IMR-90 (cell line): ENCODE measurements at regions not wholly inside any gene's neighbourhood (a gene's known extent, or its start where the extent isn't known, plus 50 kb on each side); places are given as distances from the start of the nearest gene placed in this dataset.

Experiments used
- ATAC-seq: fragments of 200-7000 bp; cut with Tn5 transposase; 2 replicates; pipeline ENCODE4 v1.9.1; 2020; ENCODE audit warnings: low read depth, mild to moderate bottlenecking, moderate library complexity
- BruUV-seq: library from RNA; stranded (reverse); fragments of 400-500 nt; replicated peaks from 2 replicates; lab custom pipeline; 2021; lab: Mats Ljungman, UMichigan
- CTCF ChIA-PET: fragments of 300-600 bp; formaldehyde crosslinking; extraction: SDS; loops from one replicate; lab custom pipeline; 2021; ENCODE audit warnings: antibody characterized with exemption; lab: Yijun Ruan, JAX
- POLR2A ChIA-PET: fragments of 300-600 bp; sonication (Branson Sonifier 250); formaldehyde crosslinking; loops from one replicate; lab custom pipeline; 2022; ENCODE audit warnings: antibody characterized with exemption; ENCODE audit not compliant: unreplicated experiment; lab: Charles Lee
- DNase-seq: peaks from one replicate; pipeline ENCODE4 v3.0.0; 2013
- H2AFZ ChIP-seq: replicated peaks from 2 replicates; pipeline ENCODE3; 2013; ENCODE audit warnings: low read length, mild to moderate bottlenecking; ENCODE audit not compliant: poor library complexity
- H2AK5ac ChIP-seq: 2 replicates; pipeline ENCODE4 v1.6.1; 2013; ENCODE audit warnings: low read depth, low read length, inconsistent platforms
- H2AK9ac ChIP-seq: replicated peaks from 2 replicates; pipeline ENCODE3; 2013; ENCODE audit warnings: mild to moderate bottlenecking, low read depth, low read length, moderate library complexity; ENCODE audit not compliant: poor library complexity
- H2BK120ac ChIP-seq: 2 replicates; pipeline ENCODE4 v1.6.1; 2013; ENCODE audit warnings: low read depth, low read length, inconsistent platforms
- H2BK15ac ChIP-seq: 3 replicates; pipeline ENCODE4 v1.6.1; 2013; ENCODE audit warnings: low read depth, low read length, inconsistent platforms
- H2BK20ac ChIP-seq: 2 replicates; pipeline ENCODE4 v1.6.1; 2013; ENCODE audit warnings: low read depth, mild to moderate bottlenecking, inconsistent platforms, low read length, moderate library complexity
- H2BK5ac ChIP-seq: 2 replicates; pipeline ENCODE4 v1.6.1; 2013; ENCODE audit warnings: mild to moderate bottlenecking, low read depth, low read length, inconsistent platforms; ENCODE audit not compliant: poor library complexity, severe bottlenecking
- H3K14ac ChIP-seq: replicated peaks from 2 replicates; pipeline ENCODE4 v1.6.1; 2013; ENCODE audit warnings: low read depth, low read length, inconsistent platforms
- H3K18ac ChIP-seq: 2 replicates; pipeline ENCODE4 v1.6.1; 2013; ENCODE audit warnings: low read depth, low read length, control low read depth
- H3K23ac ChIP-seq: 2 replicates; pipeline ENCODE4 v1.6.1; 2013; ENCODE audit warnings: low read depth, low read length, inconsistent platforms
- H3K27ac ChIP-seq: 2 replicates; pipeline ENCODE4 v1.5.1; 2013; ENCODE audit warnings: mild to moderate bottlenecking, control low read depth, low read length; ENCODE audit not compliant: insufficient read depth
- H3K27me3 ChIP-seq: 2 replicates; pipeline ENCODE4 v1.6.1; 2013; ENCODE audit warnings: low read length; ENCODE audit not compliant: control insufficient read depth, insufficient read depth
- H3K36me3 ChIP-seq: 2 replicates; pipeline ENCODE4 v1.6.1; 2013; ENCODE audit warnings: low read length, mixed read lengths; ENCODE audit not compliant: control insufficient read depth, insufficient read depth
- H3K4ac ChIP-seq: 2 replicates; pipeline ENCODE4 v1.6.1; 2013; ENCODE audit warnings: low read depth, low read length, inconsistent platforms
- H3K4me1 ChIP-seq: 2 replicates; pipeline ENCODE4 v1.6.1; 2013; ENCODE audit warnings: low read length, mixed read lengths; ENCODE audit not compliant: control insufficient read depth, insufficient read depth
- H3K4me2 ChIP-seq: 2 replicates; pipeline ENCODE4 v1.6.1; 2013; ENCODE audit warnings: low read depth, mild to moderate bottlenecking, control low read depth, low read length, moderate library complexity
- H3K4me3 ChIP-seq: 2 replicates; pipeline ENCODE4 v1.5.1; 2013; ENCODE audit warnings: low read depth, mild to moderate bottlenecking, control low read depth, low read length, moderate library complexity; ENCODE audit not compliant: insufficient read depth
- H3K56ac ChIP-seq: 2 replicates; pipeline ENCODE4 v1.6.1; 2013; ENCODE audit warnings: low read length, inconsistent platforms; ENCODE audit not compliant: insufficient read depth; ENCODE audit errors: extremely low read depth
- H3K79me1 ChIP-seq, 2 experiments: 2 replicates each; pipeline ENCODE4 v1.6.1; 2013; ENCODE audit warnings: low read length in 2 of 2, inconsistent platforms in 1 of 2, low read depth in 1 of 2
- H3K9ac ChIP-seq: 2 replicates; pipeline ENCODE4 v1.6.1; 2013; ENCODE audit warnings: low read depth, low read length, control low read depth
- H3K9me1 ChIP-seq: 2 replicates; pipeline ENCODE4 v1.6.1; 2013; ENCODE audit warnings: low read length, inconsistent platforms; ENCODE audit not compliant: insufficient read depth
- H3K9me3 ChIP-seq: 2 replicates; pipeline ENCODE4 v1.6.1; 2013; ENCODE audit warnings: low read length; ENCODE audit not compliant: control insufficient read depth, insufficient read depth
- H4K20me1 ChIP-seq: 2 replicates; pipeline ENCODE4 v1.6.1; 2013; ENCODE audit warnings: low read length, inconsistent platforms; ENCODE audit not compliant: insufficient read depth
- H4K5ac ChIP-seq: 2 replicates; pipeline ENCODE4 v1.6.1; 2013; ENCODE audit warnings: mild to moderate bottlenecking, low read depth, low read length, control low read depth
- H4K8ac ChIP-seq, 2 experiments: 2 replicates each; pipeline ENCODE4 v1.6.1; 2013; ENCODE audit warnings: low read depth in 2 of 2, low read length in 2 of 2, control low read depth in 1 of 2, inconsistent platforms in 1 of 2
- H4K91ac ChIP-seq: 2 replicates; pipeline ENCODE4 v1.6.1; 2013; ENCODE audit warnings: low read depth, low read length, inconsistent platforms; ENCODE audit not compliant: insufficient read depth
- BHLHE40 ChIP-seq: fragments of 150-350 bp; IDR thresholded peaks from 2 replicates; pipeline ENCODE4 v1.6.1; 2016; ENCODE audit warnings: mild to moderate bottlenecking, low read depth, low read length
- CEBPB ChIP-seq: IDR thresholded peaks from 2 replicates; pipeline ENCODE4 v1.6.1; 2012; ENCODE audit warnings: low read depth, low read length, improper control_type of control experiment
- CHD1 ChIP-seq: IDR thresholded peaks from 2 replicates; pipeline ENCODE4 v1.6.1; 2012; ENCODE audit warnings: low read depth, low read length, improper control_type of control experiment
- MAFK ChIP-seq: IDR thresholded peaks from 2 replicates; pipeline ENCODE4 v1.6.1; 2012; ENCODE audit warnings: low read depth, low read length, improper control_type of control experiment
- MXI1 ChIP-seq: IDR thresholded peaks from 2 replicates; pipeline ENCODE4 v1.6.1; 2012; ENCODE audit warnings: low read depth, mild to moderate bottlenecking, low read length, moderate library complexity, borderline replicate concordance
- NFE2L2 ChIP-seq: fragments of 150-350 bp; IDR thresholded peaks from 2 replicates; pipeline ENCODE4 v1.6.1; 2016; ENCODE audit warnings: low read depth, mild to moderate bottlenecking, low read length
- POLR2A ChIP-seq: IDR thresholded peaks from 2 replicates; pipeline ENCODE4 v1.6.1; 2012; ENCODE audit warnings: mild to moderate bottlenecking, low read depth, low read length
- RCOR1 ChIP-seq: IDR thresholded peaks from 2 replicates; pipeline ENCODE4 v1.6.1; 2012; ENCODE audit warnings: mild to moderate bottlenecking, low read length, improper control_type of control experiment; ENCODE audit not compliant: insufficient replicate concordance
- RFX5 ChIP-seq: IDR thresholded peaks from 2 replicates; pipeline ENCODE4 v1.8.0; 2012; ENCODE audit warnings: low read depth, mild to moderate bottlenecking, low read length, moderate library complexity
- SMC3 ChIP-seq: fragments of 150-350 bp; IDR thresholded peaks from 2 replicates; pipeline ENCODE4 v1.6.1; 2016; ENCODE audit warnings: low read depth, mild to moderate bottlenecking, antibody characterized with exemption, low read length, moderate library complexity
- WGBS, 2 experiments: methylation state at CpG; one replicate each; pipeline versions ENCODE4 v1.1.5 to v1.1.7; 2013; ENCODE audit warnings: missing lambda C conversion rate in 2 of 2; ENCODE audit not compliant: insufficient read length in 1 of 2; ENCODE audit errors: extremely low coverage in 2 of 2; 5-methylcytosine and 5-hydroxymethylcytosine counted together
- dilution Hi-C: fragments of 300-500 bp; cut with HindIII; formaldehyde crosslinking; loops from one replicate; pipeline ENCODE4 v1.14.3; 2018; ENCODE audit warnings: low sequenced_read_pairs; ENCODE audit not compliant: unreplicated experiment
- in situ Hi-C: fragments of 300-500 bp; cut with MboI; formaldehyde crosslinking; loops from 3 replicates; pipeline ENCODE4 v1.14.3; 2019; ENCODE audit warnings: low sequenced_read_pairs, inconsistent platforms, mixed read lengths
- intact Hi-C: fragments of 100-400 bp; cut with micrococcal nuclease; formaldehyde crosslinking; loops from 2 replicates; pipeline ENCODE4 v1.10.0; 2022
- TF ChIP-seq, protein P1 (sequence below): fragments of 150-350 bp; IDR thresholded peaks from 2 replicates; pipeline ENCODE4 v1.6.1; 2017; ENCODE audit warnings: mild to moderate bottlenecking, antibody characterized with exemption, low read length, low read depth
- TF ChIP-seq, protein P2 (sequence below): fragments of 150-350 bp; IDR thresholded peaks from 2 replicates; pipeline ENCODE4 v1.6.1; 2016; ENCODE audit warnings: low read depth, mild to moderate bottlenecking, low read length, moderate library complexity, borderline replicate concordance
- TF ChIP-seq, protein P3 (sequence below): conservative IDR thresholded peaks from 2 replicates; pipeline ENCODE4 v1.5.1; 2012; ENCODE audit warnings: mild to moderate bottlenecking, low read depth, low read length, improper control_type of control experiment

GRCh38 chr3:118075873-118076272, 958.8 kb downstream of the IGSF11 start:
- H2AK5ac ChIP-seq, result no peak overlapping the region
- no peaks in the 10 kb centered on the region for H3K4me1 ChIP-seq
- CTCF ChIA-PET, result no interaction called here
- intact Hi-C loops, result no loop called here
- H4K5ac ChIP-seq, result no peak overlapping the region
- H2BK5ac ChIP-seq, result no peak overlapping the region
- no peak overlapping the region for H2BK20ac ChIP-seq
- no peak overlapping the region for H3K27ac ChIP-seq
- no peaks in the 10 kb centered on the region for H3K36me3 ChIP-seq
- H2AFZ ChIP-seq, result no peak overlapping the region
- no peak overlapping the region for H3K4me3 ChIP-seq
- H3K4ac ChIP-seq, result no peak overlapping the region
- H2BK120ac ChIP-seq, result no peak overlapping the region
- no TSS peak for BruUV-seq
- H4K20me1 ChIP-seq, result no peaks in the 10 kb centered on the region
- H3K18ac ChIP-seq, result no peak overlapping the region
- in situ Hi-C loops, result no loop called here
- H3K9me3 ChIP-seq, result 0 out of 2 replicates have a peak, but pooled peaks cover 3% of the 10 kb centered on the region
- H4K91ac ChIP-seq, result no peak overlapping the region
- H3K23ac ChIP-seq, result no peak overlapping the region
- H3K9ac ChIP-seq, result no peak overlapping the region
- no peaks in the 10 kb centered on the region for H3K27me3 ChIP-seq
- DNase-seq, result peak; percentile 58
- H3K9me1 ChIP-seq, result no peaks in the 10 kb centered on the region
- 21% methylated on average over 3 of the region's 6 CpGs; no CpG with 5 or more reads in 1 of the 2 experiments for WGBS, 2 experiments
- dilution Hi-C loops, result no loop called here
- H3K14ac ChIP-seq, result no peak overlapping the region
- H2BK15ac ChIP-seq, result no peak overlapping the region
- H3K56ac ChIP-seq, result no peak overlapping the region
- H2AK9ac ChIP-seq, result no peak overlapping the region
- H3K79me1 ChIP-seq, result no peaks in the 10 kb centered on the region
- no peak overlapping the region for H3K4me2 ChIP-seq
- no peak for TF ChIP-seq NFE2L2
- TF ChIP-seq MAFK, result no peak
- no peak for TF ChIP-seq RFX5
- no peak for TF ChIP-seq POLR2A
- TF ChIP-seq, protein P1, sequence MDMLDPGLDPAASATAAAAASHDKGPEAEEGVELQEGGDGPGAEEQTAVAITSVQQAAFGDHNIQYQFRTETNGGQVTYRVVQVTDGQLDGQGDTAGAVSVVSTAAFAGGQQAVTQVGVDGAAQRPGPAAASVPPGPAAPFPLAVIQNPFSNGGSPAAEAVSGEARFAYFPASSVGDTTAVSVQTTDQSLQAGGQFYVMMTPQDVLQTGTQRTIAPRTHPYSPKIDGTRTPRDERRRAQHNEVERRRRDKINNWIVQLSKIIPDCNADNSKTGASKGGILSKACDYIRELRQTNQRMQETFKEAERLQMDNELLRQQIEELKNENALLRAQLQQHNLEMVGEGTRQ, result 0 out of 2 replicates have a peak, but pooled peaks have one; percentile 33
- TF ChIP-seq RCOR1, result no peak
- no peak for TF ChIP-seq SMC3
- no peak for TF ChIP-seq CEBPB
- TF ChIP-seq, protein P2, sequence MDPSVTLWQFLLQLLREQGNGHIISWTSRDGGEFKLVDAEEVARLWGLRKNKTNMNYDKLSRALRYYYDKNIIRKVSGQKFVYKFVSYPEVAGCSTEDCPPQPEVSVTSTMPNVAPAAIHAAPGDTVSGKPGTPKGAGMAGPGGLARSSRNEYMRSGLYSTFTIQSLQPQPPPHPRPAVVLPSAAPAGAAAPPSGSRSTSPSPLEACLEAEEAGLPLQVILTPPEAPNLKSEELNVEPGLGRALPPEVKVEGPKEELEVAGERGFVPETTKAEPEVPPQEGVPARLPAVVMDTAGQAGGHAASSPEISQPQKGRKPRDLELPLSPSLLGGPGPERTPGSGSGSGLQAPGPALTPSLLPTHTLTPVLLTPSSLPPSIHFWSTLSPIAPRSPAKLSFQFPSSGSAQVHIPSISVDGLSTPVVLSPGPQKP, result no peak
- TF ChIP-seq BHLHE40, result peak; percentile 39; the same call in 1 of the 2 replicates
- TF ChIP-seq, protein P3, sequence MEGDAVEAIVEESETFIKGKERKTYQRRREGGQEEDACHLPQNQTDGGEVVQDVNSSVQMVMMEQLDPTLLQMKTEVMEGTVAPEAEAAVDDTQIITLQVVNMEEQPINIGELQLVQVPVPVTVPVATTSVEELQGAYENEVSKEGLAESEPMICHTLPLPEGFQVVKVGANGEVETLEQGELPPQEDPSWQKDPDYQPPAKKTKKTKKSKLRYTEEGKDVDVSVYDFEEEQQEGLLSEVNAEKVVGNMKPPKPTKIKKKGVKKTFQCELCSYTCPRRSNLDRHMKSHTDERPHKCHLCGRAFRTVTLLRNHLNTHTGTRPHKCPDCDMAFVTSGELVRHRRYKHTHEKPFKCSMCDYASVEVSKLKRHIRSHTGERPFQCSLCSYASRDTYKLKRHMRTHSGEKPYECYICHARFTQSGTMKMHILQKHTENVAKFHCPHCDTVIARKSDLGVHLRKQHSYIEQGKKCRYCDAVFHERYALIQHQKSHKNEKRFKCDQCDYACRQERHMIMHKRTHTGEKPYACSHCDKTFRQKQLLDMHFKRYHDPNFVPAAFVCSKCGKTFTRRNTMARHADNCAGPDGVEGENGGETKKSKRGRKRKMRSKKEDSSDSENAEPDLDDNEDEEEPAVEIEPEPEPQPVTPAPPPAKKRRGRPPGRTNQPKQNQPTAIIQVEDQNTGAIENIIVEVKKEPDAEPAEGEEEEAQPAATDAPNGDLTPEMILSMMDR, result no peak
- no peak for TF ChIP-seq CHD1
- TF ChIP-seq MXI1, result no peak
- H4K8ac ChIP-seq, result no peak overlapping the region
- ATAC-seq, result peak; percentile 72
- POLR2A ChIA-PET, result no interaction called here
